ENCODE measurements at regions not wholly inside any gene's neighbourhood (a gene's known extent, or its start where the extent isn't known, plus 50 kb on each side); places are given as distances from the start of the nearest gene placed in this dataset.

GRCh38 chr2:120658042-120658769 is 77.5 kb upstream of the GLI2 start:
- TF ChIP-seq CTCF (conservative IDR thresholded peaks at IDR 0.05 in 1 of 2, IDR thresholded peaks at IDR 0.05 in 1 of 2; ENCODE audit: low read depth in 1 of 2, low read length in 2 of 2), result no peak
- TF ChIP-seq EZH2 (IDR thresholded peaks at IDR 0.05; ENCODE audit: low read length, missing control alignments), result no peak
